GM21825 (cell line): ENCODE measurements at regions not wholly inside any gene's neighbourhood (a gene's known extent, or its start where the extent isn't known, plus 50 kb on each side); places are given as distances from the start of the nearest gene placed in this dataset.
"Not testable (repeated sequence)": the region's sequence is repeated elsewhere in the genome, so short reads cannot be mapped to it uniquely, and the experiment has no call there.

ENCODE experiments used
- ATAC-seq: cut with Tn5 transposase; IDR thresholded peaks from one replicate; pipeline ENCODE4 v1.9.1; 2021; ENCODE audit warnings: mild to moderate bottlenecking, moderate library complexity; ENCODE audit not compliant: unreplicated experiment

- ATAC-seq, result no peak
Observed at GRCh38 chr21:28066596-28067387, 925.9 kb downstream of the LTN1 start.

GRCh38 chr21:28066076-28066475, 926.6 kb downstream of the LTN1 start:
- ATAC-seq, result no peak

GRCh38 chr21:28063241-28064216, 929.1 kb downstream of the LTN1 start:
- no peak for ATAC-seq

GRCh38 chr21:28052956-28053355, 939.7 kb downstream of the LTN1 start:
- ATAC-seq, result not testable (repeated sequence)

GRCh38 chr21:28051649-28052048, 941.0 kb downstream of the LTN1 start:
- not testable (repeated sequence) for ATAC-seq

- not testable (repeated sequence) for ATAC-seq
Observed at GRCh38 chr21:28035692-28036091, 957.0 kb downstream of the LTN1 start.

- ATAC-seq, result not testable (repeated sequence)
Observed at GRCh38 chr21:28034916-28035315, 957.8 kb downstream of the LTN1 start.

GRCh38 chr21:28034334-28034733, 958.3 kb downstream of the LTN1 start:
- ATAC-seq, result not testable (repeated sequence)

GRCh38 chr21:28032652-28033051, 960.0 kb downstream of the LTN1 start:
- ATAC-seq, result not testable (repeated sequence)

- not testable (repeated sequence) for ATAC-seq
Observed at GRCh38 chr21:28031066-28031465, 961.6 kb downstream of the LTN1 start.

GRCh38 chr21:28025111-28025510, 967.6 kb downstream of the LTN1 start:
- no peak for ATAC-seq

GRCh38 chr21:28018741-28019669, 973.7 kb downstream of the LTN1 start:
- ATAC-seq, result no peak

GRCh38 chr21:28018213-28018612, 974.5 kb downstream of the LTN1 start:
- ATAC-seq, result no peak

- ATAC-seq, result no peak
Observed at GRCh38 chr21:28016571-28016970, 976.1 kb downstream of the LTN1 start.

GRCh38 chr21:28013123-28013522, 979.6 kb downstream of the LTN1 start:
- not testable (repeated sequence) for ATAC-seq

- not testable (repeated sequence) for ATAC-seq
Observed at GRCh38 chr21:28011970-28012369, 980.7 kb downstream of the LTN1 start.

GRCh38 chr21:28008245-28008644, 984.4 kb downstream of the LTN1 start:
- ATAC-seq, result not testable (repeated sequence)

GRCh38 chr21:28003627-28004026, 989.0 kb downstream of the LTN1 start:
- not testable (repeated sequence) for ATAC-seq

- not testable (repeated sequence) for ATAC-seq
Observed at GRCh38 chr21:27996906-27997305, 995.8 kb downstream of the LTN1 start.

- ATAC-seq, result not testable (repeated sequence)
Observed at GRCh38 chr21:27984663-27985325, 1007.9 kb downstream of the LTN1 start.
